ENCODE measurements at regions not wholly inside any gene's neighbourhood (a gene's known extent, or its start where the extent isn't known, plus 50 kb on each side); places are given as distances from the start of the nearest gene placed in this dataset.

- TF ChIP-seq GATA3 (IDR thresholded peaks at IDR 0.05; ENCODE audit: low read depth, low read length) (no peak), GATA2 (IDR thresholded peaks at IDR 0.05; ENCODE audit: low read depth, low read length) (no peak)
Observed at GRCh38 chr10:8586504-8586903, 532.0 kb downstream of the GATA3 start.

GRCh38 chr10:8588135-8588534 lies 533.6 kb downstream of the GATA3 start:
- no peak for TF ChIP-seq GATA3 (IDR thresholded peaks at IDR 0.05; ENCODE audit: low read depth, low read length)
- no peak for TF ChIP-seq GATA2 (IDR thresholded peaks at IDR 0.05; ENCODE audit: low read depth, low read length)

GRCh38 chr10:8590518-8590917 lies 536.0 kb downstream of the GATA3 start:
- TF ChIP-seq GATA3 (IDR thresholded peaks at IDR 0.05; ENCODE audit: low read depth, low read length): no peak
- no peak for TF ChIP-seq GATA2 (IDR thresholded peaks at IDR 0.05; ENCODE audit: low read depth, low read length)

- no peak for TF ChIP-seq GATA3 (IDR thresholded peaks at IDR 0.05; ENCODE audit: low read depth, low read length)
- TF ChIP-seq GATA2 (IDR thresholded peaks at IDR 0.05; ENCODE audit: low read depth, low read length): no peak
Observed at GRCh38 chr10:8591640-8592039, 537.2 kb downstream of the GATA3 start.

- TF ChIP-seq GATA2 (IDR thresholded peaks at IDR 0.05; ENCODE audit: low read depth, low read length): no peak
- TF ChIP-seq GATA3 (IDR thresholded peaks at IDR 0.05; ENCODE audit: low read depth, low read length): no peak
Observed at GRCh38 chr10:8594176-8594575, 539.7 kb downstream of the GATA3 start.

GRCh38 chr10:8594711-8595110 lies 540.2 kb downstream of the GATA3 start:
- no peak for TF ChIP-seq GATA2 (IDR thresholded peaks at IDR 0.05; ENCODE audit: low read depth, low read length)

GRCh38 chr10:8595140-8595539 lies 540.7 kb downstream of the GATA3 start:
- TF ChIP-seq GATA3 (IDR thresholded peaks at IDR 0.05; ENCODE audit: low read depth, low read length) (no peak), GATA2 (IDR thresholded peaks at IDR 0.05; ENCODE audit: low read depth, low read length) (no peak)

GRCh38 chr10:8596929-8597472 lies 542.5 kb downstream of the GATA3 start:
- TF ChIP-seq GATA3 (IDR thresholded peaks at IDR 0.05; ENCODE audit: low read depth, low read length): no peak
- no peak for TF ChIP-seq GATA2 (IDR thresholded peaks at IDR 0.05; ENCODE audit: low read depth, low read length)

GRCh38 chr10:8600192-8600591 lies 545.7 kb downstream of the GATA3 start:
- TF ChIP-seq GATA3 (IDR thresholded peaks at IDR 0.05; ENCODE audit: low read depth, low read length): no peak
- TF ChIP-seq GATA2 (IDR thresholded peaks at IDR 0.05; ENCODE audit: low read depth, low read length): no peak

- TF ChIP-seq GATA2 (IDR thresholded peaks at IDR 0.05; ENCODE audit: low read depth, low read length) (peak; percentile 14; the same call in 1 of the 2 replicates), GATA3 (IDR thresholded peaks at IDR 0.05; ENCODE audit: low read depth, low read length) (peak; percentile 16; the same call in 1 of the 2 replicates)
Observed at GRCh38 chr10:8602821-8603220, 548.3 kb downstream of the GATA3 start.

- TF ChIP-seq GATA3 (IDR thresholded peaks at IDR 0.05; ENCODE audit: low read depth, low read length): no peak
- no peak for TF ChIP-seq GATA2 (IDR thresholded peaks at IDR 0.05; ENCODE audit: low read depth, low read length)
Observed at GRCh38 chr10:8614054-8614565, 559.6 kb downstream of the GATA3 start.

- TF ChIP-seq GATA3 (IDR thresholded peaks at IDR 0.05; ENCODE audit: low read depth, low read length) (no peak), GATA2 (IDR thresholded peaks at IDR 0.05; ENCODE audit: low read depth, low read length) (no peak)
Observed at GRCh38 chr10:8615118-8615517, 560.6 kb downstream of the GATA3 start.

- TF ChIP-seq GATA3 (IDR thresholded peaks at IDR 0.05; ENCODE audit: low read depth, low read length): no peak
- no peak for TF ChIP-seq GATA2 (IDR thresholded peaks at IDR 0.05; ENCODE audit: low read depth, low read length)
Observed at GRCh38 chr10:8616166-8616565, 561.7 kb downstream of the GATA3 start.

- TF ChIP-seq GATA3 (IDR thresholded peaks at IDR 0.05; ENCODE audit: low read depth, low read length): no peak
- no peak for TF ChIP-seq GATA2 (IDR thresholded peaks at IDR 0.05; ENCODE audit: low read depth, low read length)
Observed at GRCh38 chr10:8617792-8618191, 563.3 kb downstream of the GATA3 start.

GRCh38 chr10:8618834-8619233 lies 564.3 kb downstream of the GATA3 start:
- TF ChIP-seq GATA3 (IDR thresholded peaks at IDR 0.05; ENCODE audit: low read depth, low read length) (no peak), GATA2 (IDR thresholded peaks at IDR 0.05; ENCODE audit: low read depth, low read length) (no peak)

- peak; percentile 20; the same call in 1 of the 2 replicates for TF ChIP-seq GATA2 (IDR thresholded peaks at IDR 0.05; ENCODE audit: low read depth, low read length)
- no peak for TF ChIP-seq GATA3 (IDR thresholded peaks at IDR 0.05; ENCODE audit: low read depth, low read length)
Observed at GRCh38 chr10:8628351-8628750, 573.9 kb downstream of the GATA3 start.

All from SH-SY5Y (cell line).